Right lobe of liver (tissue), 4 donors: ENCODE measurements at regions not wholly inside any gene's neighbourhood (a gene's known extent, or its start where the extent isn't known, plus 50 kb on each side); places are given as distances from the start of the nearest gene placed in this dataset.
"Not testable (repeated sequence)": the region's sequence is repeated elsewhere in the genome, so short reads cannot be mapped to it uniquely, and the experiment has no call there.

Experiments
- CTCF ChIP-seq, 4 donors: fragments of 200-600 bp in 3 of 4; fragments of 450-650 bp in 1 of 4; IDR thresholded peaks; one replicate each; pipeline versions ENCODE4 v1.5.1 to v1.8.0; 2016 to 2022; ENCODE audit warnings: antibody characterized with exemption in 4 of 4, mild to moderate bottlenecking in 2 of 4
- POLR2A ChIP-seq: fragments of 450-650 bp; IDR thresholded peaks from one replicate; pipeline ENCODE4 v1.6.1; 2017; ENCODE audit warnings: antibody characterized with exemption, mild to moderate bottlenecking
- donor health status: DM: no; HTN: no; CAD: no.
- donor health status: DM: no; HTN: no; CAD: no.
- donor health status: DM: no; HTN: yes; CAD: no.

GRCh38 chr11:49891910-49892671, 60.1 kb upstream of the OR4C13 start:
- TF ChIP-seq POLR2A; CTCF (IDR thresholded peaks at IDR 0.05): not testable (repeated sequence)
